H7 (cell line): ENCODE measurements at regions not wholly inside any gene's neighbourhood (a gene's known extent, or its start where the extent isn't known, plus 50 kb on each side); places are given as distances from the start of the nearest gene placed in this dataset.
"Not testable (repeated sequence)": the region's sequence is repeated elsewhere in the genome, so short reads cannot be mapped to it uniquely, and the experiment has no call there.

Source experiments
- DNase-seq: peaks from one replicate; pipeline ENCODE4 v3.0.0; 2012
- H3K27me3 ChIP-seq: 2 replicates; pipeline ENCODE4 v1.6.0; 2011; ENCODE audit warnings: mild to moderate bottlenecking, low read length; ENCODE audit not compliant: control insufficient read depth, insufficient read depth
- H3K36me3 ChIP-seq: replicated peaks from 2 replicates; pipeline ENCODE4 v1.5.1; 2011; ENCODE audit warnings: low read length; ENCODE audit not compliant: control insufficient read depth, insufficient read depth
- H3K4me3 ChIP-seq: 2 replicates; pipeline ENCODE4 v1.5.1; 2011; ENCODE audit warnings: low read depth, mild to moderate bottlenecking, control low read depth, low read length, moderate library complexity; ENCODE audit not compliant: insufficient read depth

DNA sequence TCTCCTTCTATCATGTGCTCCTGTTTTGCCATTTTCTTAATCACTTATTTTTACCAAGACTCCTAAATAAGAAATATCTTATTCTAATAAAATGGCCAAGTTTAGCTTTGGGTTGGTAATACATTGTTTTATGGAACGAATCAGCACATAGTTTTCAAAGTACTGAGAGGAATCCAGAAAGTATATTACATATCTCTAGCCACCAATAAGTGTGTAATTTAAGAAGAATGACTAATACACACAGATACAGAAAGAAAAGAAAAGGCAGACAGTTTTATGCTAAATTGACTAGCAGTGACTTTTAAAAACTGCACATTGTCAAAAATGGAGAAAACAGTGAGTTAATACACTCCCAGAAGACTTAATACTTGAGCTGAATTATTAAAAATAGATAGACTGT is 167.0 kb upstream of the IL15 start:
- DNase-seq, result no peak
- Histone ChIP-seq H3K4me3 (no peak overlapping the region), H3K36me3 (no peaks in the 10 kb centered on the region), H3K27me3 (no peaks in the 10 kb centered on the region)

GRCh38 chr4:141473026-141473540 is 163.3 kb upstream of the IL15 start:
- no peak overlapping the region for H3K4me3 ChIP-seq
- H3K36me3 ChIP-seq, result no peaks in the 10 kb centered on the region
- no peak for DNase-seq
- no peaks in the 10 kb centered on the region for H3K27me3 ChIP-seq

- Histone ChIP-seq H3K27me3 (no peaks in the 10 kb centered on the region), H3K4me3 (no peak overlapping the region), H3K36me3 (no peaks in the 10 kb centered on the region)
- DNase-seq, result no peak
These were observed 162.4 kb upstream of the IL15 start for GRCh38 chr4:141473952-141474351.

GRCh38 chr4:141480950-141481349 is 155.4 kb upstream of the IL15 start:
- Histone ChIP-seq H3K27me3 (no peaks in the 10 kb centered on the region), H3K4me3 (no peak overlapping the region), H3K36me3 (no peaks in the 10 kb centered on the region)
- no peak for DNase-seq

GRCh38 chr4:141484298-141484697 is 152.1 kb upstream of the IL15 start:
- not testable (repeated sequence) for DNase-seq, H3K27me3 ChIP-seq, H3K4me3 ChIP-seq, H3K36me3 ChIP-seq

DNA sequence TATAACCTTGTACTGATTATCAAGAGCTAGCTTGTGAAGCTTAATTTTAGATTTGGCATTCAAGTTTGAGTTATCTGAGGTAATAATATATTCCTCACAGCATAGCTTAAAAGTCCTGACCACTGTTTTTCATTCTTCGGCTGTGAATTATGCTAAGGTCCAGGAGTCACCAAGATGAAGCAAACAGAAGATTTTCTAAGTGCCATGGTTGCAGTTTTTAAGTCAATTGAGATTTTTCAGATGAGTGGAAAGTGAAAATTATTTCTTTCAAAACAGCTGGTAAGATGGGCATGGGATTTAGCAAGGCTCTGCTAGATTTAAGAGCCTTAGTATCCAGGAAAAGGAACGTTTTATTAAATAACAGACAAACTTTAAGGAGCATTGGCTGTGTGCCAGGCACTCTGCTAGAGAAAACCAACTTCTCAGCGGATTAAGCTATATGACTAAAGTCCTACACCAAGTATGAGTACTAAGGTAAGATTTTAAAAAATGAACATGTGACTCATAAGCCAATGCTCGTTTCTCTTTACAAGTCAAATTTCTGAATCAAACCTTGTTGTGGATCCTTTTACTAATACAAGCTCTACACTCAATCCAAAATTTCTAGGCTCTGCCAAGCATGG is 149.9 kb upstream of the IL15 start:
- DNase-seq, result no peak
- Histone ChIP-seq H3K27me3 (no peaks in the 10 kb centered on the region), H3K4me3 (no peak overlapping the region), H3K36me3 (no peaks in the 10 kb centered on the region)

DNA sequence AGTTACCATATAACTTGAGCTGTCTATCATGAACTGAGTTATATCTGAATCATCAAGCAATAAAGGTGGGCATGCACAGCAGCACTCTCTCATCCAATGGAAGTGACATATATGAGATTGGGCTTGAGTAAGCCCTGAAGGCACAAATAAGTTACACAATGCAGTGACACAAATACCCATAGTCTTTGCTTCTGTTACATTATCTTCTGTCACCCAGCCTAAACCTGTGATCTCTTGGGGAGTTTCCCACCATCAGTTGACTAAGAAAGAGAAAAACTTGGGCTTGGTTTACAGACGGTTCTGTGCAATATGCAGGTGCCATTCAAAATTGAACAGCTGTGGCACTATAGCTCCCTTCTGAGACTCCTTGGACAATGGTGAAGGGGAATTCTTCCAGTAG is 138.8 kb upstream of the IL15 start:
- Histone ChIP-seq H3K4me3 (no peak overlapping the region), H3K27me3 (no peaks in the 10 kb centered on the region), H3K36me3 (no peaks in the 10 kb centered on the region)
- DNase-seq, result no peak

GRCh38 chr4:141499261-141499853 is 137.0 kb upstream of the IL15 start:
- Histone ChIP-seq H3K36me3 (no peaks in the 10 kb centered on the region), H3K27me3 (no peaks in the 10 kb centered on the region), H3K4me3 (no peak overlapping the region)
- no peak for DNase-seq

- Histone ChIP-seq H3K36me3 (no peaks in the 10 kb centered on the region), H3K4me3 (no peak overlapping the region), H3K27me3 (no peaks in the 10 kb centered on the region)
- DNase-seq, result no peak
These were observed 135.0 kb upstream of the IL15 start for GRCh38 chr4:141501395-141501794.

DNA sequence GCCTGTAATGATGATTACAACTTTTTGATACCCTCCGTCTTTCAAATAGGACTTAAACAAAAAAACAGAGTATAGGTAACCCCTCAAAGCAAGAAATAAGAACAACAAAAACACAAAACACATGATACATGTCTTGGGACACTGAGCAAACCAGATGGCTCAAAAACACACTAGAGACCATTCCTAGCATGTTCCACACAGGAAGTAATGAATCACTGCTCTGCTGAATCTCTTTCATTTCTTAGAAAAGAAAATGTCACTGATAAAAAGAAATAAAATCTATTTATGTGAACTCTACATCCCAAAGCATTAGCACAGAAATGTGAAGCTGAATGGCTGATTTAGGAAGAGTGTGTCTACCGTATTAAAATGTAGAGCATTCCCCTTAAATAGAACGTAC is 134.5 kb upstream of the IL15 start:
- H3K4me3 ChIP-seq, result no peak overlapping the region
- DNase-seq, result no peak
- no peaks in the 10 kb centered on the region for H3K27me3 ChIP-seq
- H3K36me3 ChIP-seq, result no peaks in the 10 kb centered on the region

DNA sequence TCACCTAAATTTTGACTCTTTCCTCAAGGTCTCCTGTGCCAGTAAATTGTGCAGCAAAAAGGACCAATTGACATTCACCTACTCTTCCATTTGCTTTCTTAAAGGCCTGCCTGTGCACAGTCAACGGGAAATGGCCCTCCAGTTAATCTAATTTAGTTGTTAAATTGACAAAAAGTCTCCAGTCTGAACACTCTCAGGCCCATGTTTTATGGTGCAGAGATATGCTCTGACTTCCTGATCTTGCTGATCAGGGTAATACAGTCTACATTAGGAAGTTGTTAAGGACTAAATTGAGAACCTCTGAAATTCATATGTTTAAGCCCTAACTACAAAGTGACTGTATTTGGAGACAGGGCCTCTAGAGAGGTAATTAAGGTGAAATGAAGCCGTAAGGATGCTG is 133.6 kb upstream of the IL15 start:
- H3K4me3 ChIP-seq, result no peak overlapping the region
- no peaks in the 10 kb centered on the region for H3K36me3 ChIP-seq
- H3K27me3 ChIP-seq, result no peaks in the 10 kb centered on the region
- no peak for DNase-seq

GRCh38 chr4:141503260-141503659 is 133.1 kb upstream of the IL15 start:
- Histone ChIP-seq H3K27me3 (no peaks in the 10 kb centered on the region), H3K36me3 (no peaks in the 10 kb centered on the region), H3K4me3 (no peak overlapping the region)
- DNase-seq, result no peak

DNA sequence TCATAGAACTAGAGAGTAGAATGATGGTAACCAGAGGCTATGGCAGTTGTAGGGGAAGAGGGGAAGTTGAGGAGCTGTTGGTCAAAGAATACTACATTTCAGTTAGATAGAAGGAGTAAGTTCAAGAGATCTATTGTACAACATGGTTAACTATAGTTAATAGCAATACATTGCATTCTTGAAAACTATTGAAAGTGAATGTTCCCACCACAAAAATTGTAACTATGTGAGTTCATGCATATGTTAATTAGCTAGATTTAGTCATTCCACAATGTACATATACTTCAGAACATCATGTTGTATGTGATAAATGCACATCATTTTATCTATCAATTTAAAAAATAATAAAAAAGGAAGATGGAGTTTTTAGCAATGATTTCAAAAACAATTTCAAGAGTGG is 125.3 kb upstream of the IL15 start:
- H3K27me3 ChIP-seq, result no peaks in the 10 kb centered on the region
- DNase-seq, result no peak
- H3K4me3 ChIP-seq, result no peak overlapping the region
- no peaks in the 10 kb centered on the region for H3K36me3 ChIP-seq

- DNase-seq, result no peak
- Histone ChIP-seq H3K27me3 (no peaks in the 10 kb centered on the region), H3K36me3 (no peaks in the 10 kb centered on the region), H3K4me3 (no peak overlapping the region)
These were observed 122.5 kb upstream of the IL15 start for GRCh38 chr4:141513866-141514265.

GRCh38 chr4:141518222-141518621 is 118.2 kb upstream of the IL15 start:
- Histone ChIP-seq H3K27me3 (no peaks in the 10 kb centered on the region), H3K36me3 (no peaks in the 10 kb centered on the region), H3K4me3 (no peak overlapping the region)
- DNase-seq, result no peak

DNA sequence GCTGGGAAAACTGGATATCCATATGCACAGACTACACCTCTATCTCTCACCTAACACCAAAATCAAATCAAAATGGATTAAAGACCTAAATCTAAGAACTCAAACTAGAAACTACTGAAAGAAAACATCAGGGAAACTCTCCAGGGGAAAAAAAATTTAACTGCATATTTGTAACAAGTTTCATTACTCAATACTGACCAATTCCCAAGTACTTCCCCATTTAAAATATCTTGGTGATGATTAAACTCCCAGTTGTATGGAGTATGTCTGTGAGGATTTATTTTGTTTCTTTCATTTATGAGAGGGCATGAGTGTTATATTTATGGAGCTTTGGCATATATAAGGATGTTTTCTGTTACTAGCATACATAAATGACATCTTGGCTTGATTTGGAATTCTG is 112.3 kb upstream of the IL15 start:
- no peak for DNase-seq
- H3K4me3 ChIP-seq, result no peak overlapping the region
- H3K36me3 ChIP-seq, result no peaks in the 10 kb centered on the region
- no peaks in the 10 kb centered on the region for H3K27me3 ChIP-seq
